Activated gamma-delta T cell treated with anti-CD3 and anti-CD28 coated beads, Interleukin-2, amount 50 U/mL, for 16 hours (primary cell): ENCODE measurements at regions not wholly inside any gene's neighbourhood (a gene's known extent, or its start where the extent isn't known, plus 50 kb on each side); places are given as distances from the start of the nearest gene placed in this dataset.
"Not testable (repeated sequence)": the region's sequence is repeated elsewhere in the genome, so short reads cannot be mapped to it uniquely, and the experiment has no call there.

Source experiments
- DNase-seq: peaks from one replicate; pipeline ENCODE4 v3.0.0-alpha.2; 2020; ENCODE audit warnings: low read depth

DNA sequence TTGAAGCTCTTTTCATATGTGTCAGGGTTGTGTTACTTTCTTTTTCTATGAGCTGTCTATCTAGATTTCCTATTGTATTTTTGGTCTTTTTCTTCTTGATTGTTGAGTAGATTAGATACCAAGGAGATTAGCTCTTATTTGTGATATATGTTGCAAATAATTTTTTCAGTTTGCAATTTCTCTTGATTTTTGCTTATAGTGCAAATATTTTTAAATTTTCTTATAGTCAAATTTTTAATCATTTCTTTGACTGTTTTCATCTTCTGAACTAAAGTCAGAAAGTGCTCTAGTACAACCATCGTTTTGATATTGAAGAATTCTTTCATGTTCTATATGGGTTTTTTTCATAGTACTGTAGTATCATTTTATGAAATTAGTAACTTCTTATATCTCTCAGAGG is 193.7 kb downstream of the OSTF1 start:
- DNase-seq = no peak

DNA sequence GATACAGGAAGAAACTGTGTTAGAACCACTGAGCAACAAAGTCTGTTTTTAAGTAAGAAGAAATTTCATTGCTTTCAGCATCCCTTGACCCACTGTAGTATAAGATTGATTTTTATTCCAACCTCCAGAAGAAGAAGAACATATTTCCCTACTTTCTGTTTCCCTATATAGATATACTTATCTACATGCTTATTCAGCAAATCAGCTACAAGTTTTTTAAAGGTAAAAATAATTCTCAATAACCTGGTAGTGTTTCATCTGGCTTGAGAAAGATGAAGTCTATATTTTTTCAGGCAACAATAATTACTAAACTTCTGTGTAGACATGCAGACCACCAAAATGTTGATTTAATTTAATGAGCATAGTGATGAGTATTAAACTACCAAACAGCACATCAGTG is 201.0 kb downstream of the OSTF1 start:
- DNase-seq = no peak

DNA sequence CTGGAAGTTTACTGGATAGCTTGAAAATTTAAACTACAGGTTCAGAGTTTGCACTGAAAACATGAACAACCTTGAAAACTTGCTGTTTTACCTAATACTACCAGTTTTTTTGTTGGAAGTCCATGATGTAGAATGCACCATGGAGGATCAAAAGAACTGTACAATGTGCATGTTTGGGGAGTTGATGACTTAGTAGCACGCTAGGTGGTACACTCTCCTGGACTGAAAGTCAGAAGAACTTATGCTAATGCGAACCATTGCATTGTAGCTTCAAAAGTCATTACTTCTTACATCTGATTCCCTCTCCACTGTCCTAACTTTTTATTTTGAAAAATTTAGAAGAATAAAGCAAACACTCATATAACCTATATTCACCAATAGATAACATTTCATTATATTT is 211.0 kb downstream of the OSTF1 start:
- DNase-seq = no peak

DNA sequence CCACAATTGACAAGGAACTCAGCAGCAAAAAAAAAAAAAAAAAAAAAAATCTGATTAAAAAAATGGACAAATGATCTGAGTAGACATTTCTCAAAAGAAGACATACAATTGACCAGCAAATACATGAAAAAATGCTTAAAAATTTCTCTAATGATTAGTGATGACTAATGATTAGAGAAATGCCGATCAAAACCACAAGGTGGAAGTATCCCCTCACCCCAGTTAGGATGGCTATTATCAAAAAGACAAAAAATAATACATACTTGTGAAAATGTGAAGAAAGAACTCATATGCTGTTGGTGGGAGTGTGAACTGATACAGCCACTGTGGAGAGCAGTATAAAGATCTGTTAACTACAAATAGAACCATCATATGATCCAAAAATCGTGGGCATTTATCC is 245.3 kb downstream of the OSTF1 start:
- no peak for DNase-seq

DNA sequence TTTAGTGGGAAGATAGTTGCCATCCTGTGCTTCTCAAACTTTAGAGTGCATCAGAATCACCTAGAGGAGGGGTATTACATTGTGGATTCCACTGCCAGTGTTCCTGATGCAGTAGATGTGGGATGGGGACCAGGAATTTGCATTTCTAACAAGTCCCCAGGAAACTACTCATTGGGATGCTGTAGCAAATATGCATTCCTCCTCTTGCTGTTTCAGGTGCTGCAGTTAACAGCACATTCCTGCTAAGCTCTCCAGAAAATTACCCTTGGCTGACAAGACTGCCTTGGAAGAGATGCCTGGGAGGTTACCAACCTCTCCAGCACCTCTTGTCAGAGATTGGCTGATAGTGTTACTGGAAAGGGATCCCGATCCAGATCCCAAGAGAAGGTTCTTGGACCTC is 270.5 kb downstream of the OSTF1 start:
- no peak for DNase-seq

DNA sequence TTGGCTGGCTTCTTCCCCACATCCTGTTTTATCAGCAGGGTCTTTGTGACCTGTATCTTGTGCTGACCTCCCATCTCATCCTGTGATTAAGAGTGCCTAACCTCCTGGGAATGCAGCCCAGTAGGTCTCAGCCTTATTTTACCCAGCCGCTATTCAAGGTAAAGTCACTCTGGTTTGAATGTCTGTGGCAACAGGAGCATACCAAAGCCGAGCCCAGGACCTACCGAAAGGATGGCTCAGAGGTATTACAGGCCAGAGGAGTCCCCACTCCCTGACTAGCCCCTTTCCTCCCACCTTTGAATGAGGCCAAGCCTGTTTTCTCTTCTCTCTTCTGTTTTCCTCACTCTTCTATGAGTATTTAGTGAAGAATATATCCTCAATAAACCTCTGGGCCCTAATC is 271.3 kb downstream of the OSTF1 start:
- no peak for DNase-seq

DNA sequence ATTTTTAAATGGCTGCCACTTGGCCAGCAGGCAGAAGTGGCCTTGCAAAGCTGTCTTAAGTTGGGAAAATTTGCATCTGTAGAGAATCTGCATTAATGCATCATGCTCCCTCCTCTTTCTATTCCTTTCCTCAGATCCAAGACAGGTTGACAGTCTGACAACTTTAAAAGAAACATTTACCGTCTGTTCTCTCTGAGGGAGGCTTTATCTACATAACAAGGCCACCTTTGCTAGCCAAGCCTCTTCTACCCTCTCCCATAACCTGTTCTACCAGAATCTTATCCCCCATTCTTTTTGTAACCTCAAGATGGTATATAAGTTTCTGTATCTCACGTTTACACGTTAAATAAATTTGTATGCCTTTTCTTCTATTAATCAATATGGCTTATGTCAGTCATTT is 271.9 kb downstream of the OSTF1 start:
- no peak for DNase-seq

DNA sequence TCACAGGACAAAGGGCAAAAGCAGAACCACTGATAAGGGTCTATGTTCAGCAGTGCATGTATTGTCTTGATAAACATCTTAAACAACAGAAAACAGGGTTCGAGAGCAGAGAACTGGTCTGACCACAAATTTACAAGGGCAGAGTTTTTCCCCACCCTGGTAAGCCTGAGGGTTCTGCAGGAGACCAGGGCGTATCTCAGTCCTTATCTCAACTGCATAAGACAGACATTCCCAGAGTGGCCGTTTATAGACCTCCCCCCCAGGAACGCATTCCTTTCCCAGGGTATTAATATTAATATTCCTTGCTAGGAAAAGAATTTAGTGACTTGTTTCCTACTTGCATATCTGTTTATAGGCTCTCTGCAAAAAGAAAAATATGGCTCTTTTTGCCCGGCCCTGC is 274.1 kb downstream of the OSTF1 start:
- DNase-seq = not testable (repeated sequence)

DNA sequence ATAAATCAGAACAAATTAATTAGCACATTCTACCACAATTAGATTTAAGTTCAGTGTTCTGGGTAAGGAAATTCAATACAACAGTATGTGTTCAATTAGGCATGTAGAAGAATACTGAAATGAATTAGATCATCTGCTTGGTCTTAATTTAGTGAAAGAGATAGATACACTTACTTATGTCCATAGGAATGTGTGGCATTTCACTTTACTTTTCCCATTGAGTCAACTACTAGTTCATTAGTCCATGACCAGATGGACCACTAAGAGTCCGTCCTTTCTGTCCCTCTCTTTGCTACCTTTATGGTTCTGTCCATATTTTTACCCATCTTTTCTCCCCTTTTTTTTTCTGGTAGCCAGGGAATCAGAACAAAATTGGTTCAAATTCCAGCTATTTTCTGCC is 276.9 kb downstream of the OSTF1 start:
- no peak for DNase-seq

DNA sequence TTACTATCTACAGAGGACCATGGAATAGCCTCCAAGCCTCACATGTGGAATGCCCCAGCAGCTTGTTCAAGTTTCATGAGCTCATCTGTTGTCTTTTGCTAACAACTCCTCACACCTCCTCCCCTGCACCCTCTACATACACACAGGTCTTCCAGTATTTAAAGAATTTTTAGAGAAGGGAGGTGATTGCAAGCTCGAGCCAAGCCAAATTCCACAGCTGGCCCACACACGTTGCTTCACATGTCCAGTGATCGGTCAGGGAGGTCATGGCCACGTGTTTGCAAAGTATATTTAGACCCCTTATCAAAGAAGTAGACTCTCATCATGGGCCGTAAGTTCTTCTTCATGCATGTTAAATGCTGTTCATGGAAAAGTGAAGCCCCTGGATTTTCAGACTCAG is 281.7 kb downstream of the OSTF1 start:
- no peak for DNase-seq

DNA sequence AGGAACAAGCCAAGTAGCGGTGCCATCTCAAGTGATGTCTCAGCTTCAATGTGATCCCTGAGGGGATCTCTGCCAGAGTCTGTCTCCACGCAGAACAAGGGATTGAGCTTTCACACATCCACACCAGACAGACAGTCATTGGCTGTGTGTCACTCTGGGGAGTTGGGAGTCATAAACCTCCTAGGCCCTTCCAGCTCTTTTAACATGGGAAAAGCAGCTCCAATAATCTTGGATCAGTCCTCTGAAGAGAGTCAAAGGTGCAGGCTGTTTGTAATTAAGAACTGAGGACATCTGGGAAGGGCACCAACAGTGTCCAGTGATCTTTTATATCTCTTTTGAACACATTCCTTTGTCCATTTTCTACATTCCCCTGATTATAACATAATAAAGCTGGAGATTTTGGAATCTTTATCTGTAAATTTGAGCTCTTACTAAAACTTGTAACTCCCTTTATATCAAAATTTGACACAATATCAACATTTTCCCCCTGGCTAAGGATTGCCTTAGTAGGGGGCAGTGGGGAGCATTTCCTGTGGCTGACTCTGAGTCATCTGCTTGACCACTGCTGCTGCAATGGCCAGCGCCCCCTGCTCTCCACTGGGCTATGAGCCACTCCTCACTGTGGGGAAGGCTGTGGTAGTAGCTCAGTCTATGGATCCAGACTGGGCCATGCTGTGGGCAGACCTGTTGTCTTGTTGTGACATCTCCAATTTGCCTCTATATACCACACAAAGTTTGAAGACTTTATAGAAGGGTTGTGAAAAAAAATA is 284.4 kb downstream of the OSTF1 start:
- no peak for DNase-seq

DNA sequence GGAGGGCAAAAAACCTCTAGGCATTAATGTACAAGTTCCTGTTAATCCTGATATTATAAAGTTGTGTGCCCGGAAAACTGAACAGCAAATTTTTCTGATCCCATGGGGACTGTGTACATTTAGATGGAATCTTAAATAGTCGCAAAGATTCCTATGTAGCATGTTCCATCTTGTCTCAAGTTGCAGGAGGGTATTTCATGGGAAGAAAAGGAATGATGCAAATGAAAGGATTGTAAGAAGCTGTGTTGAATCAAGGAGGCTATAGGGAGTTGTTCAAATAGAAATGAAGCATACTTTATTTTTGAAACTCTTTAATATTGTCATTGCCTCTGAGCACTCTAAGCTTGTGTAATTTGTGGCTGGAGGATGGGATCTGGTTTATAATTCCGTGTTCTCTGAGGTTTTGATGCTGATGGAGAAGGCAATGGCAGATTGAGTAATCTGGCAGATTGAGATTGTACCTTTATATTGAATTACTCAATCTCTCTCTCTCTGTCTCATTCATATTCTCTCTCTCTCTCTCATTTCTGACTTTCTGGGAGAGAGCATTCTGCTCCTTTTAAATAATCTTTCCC is 288.5 kb downstream of the OSTF1 start:
- DNase-seq = no peak

DNA sequence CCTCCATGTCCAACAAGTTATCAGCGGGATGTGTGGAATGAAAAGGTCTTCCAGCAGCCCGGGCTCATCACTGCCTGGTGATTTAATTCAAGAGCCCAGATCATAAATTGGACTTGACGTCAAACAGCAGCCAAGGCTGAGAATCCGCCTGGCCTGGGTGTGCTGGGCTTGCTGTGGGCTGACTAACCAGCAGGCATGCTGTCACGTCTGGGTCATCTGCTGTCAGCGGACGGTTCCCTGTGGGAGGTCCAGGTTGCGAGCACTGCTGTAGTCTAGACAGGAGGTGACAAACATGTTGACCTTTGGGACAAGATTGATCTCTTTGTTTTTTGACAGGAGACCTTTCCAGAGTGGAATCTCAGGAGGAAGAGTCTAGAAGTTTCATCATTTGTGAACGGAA is 289.7 kb downstream of the OSTF1 start:
- no peak for DNase-seq

DNA sequence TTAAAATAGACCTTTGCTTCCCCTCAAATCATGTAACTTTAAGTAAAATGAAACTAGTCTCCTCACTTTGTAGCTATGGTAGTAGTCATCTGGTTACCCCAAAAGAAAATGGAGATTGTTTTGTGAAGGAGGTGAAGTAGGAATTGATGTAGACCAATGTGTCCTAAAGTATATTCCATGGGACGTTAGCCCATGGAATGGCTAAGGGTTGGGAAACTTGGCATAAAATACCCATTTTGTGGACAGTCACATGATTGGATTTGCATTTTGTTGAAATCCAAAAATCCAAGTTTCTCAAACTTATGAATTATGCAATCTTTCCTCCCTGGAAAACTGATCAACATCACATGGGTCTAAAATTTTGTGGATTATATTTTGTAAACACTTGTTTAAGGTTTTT is 290.6 kb downstream of the OSTF1 start:
- DNase-seq = no peak

DNA sequence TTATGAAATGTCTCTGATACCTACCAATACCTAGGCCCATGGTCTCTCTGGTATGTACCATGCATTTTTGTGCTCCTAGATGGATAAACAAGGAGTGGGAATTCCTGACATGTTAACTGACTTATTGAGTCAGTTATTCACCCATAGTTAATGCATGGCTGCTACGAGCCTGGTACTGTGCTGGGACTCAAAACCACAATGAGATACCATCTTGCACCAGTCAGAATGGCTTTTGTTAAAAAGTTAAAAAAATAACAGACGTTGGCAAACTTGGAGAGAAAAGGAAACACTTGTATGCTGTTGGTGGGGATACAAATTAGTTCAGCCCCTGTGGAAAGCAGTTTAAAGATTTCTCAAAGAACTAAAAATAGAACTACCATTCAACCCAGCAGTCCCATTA is 293.8 kb downstream of the OSTF1 start:
- no peak for DNase-seq

DNA sequence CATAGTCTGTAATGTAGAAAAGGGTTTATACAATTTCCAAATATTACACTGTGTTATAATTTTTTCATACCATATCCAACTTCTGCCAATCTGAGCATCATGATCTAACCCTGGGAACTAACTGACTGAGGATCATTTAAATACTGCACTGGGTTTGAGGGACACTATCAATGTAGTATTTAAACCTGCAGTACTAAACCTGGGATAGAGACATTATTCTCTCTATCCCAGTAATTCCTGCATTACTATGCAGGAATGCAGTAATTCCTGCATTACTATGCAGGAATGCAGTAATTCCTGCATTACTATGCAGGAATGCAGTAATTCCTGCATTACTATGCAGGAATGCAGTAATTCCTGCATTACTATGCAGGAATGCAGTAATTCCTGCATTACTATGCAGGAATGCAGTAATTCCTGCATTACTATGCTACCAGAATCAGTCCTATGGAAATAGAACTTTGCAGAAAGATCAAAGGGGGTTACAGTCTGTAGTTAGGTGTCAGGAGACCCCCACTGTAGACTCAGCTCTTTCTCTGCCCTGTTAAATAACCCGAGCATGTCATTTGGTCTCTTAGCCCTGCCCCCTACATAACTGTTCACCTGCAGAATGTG is 295.2 kb downstream of the OSTF1 start:
- not testable (repeated sequence) for DNase-seq

DNA sequence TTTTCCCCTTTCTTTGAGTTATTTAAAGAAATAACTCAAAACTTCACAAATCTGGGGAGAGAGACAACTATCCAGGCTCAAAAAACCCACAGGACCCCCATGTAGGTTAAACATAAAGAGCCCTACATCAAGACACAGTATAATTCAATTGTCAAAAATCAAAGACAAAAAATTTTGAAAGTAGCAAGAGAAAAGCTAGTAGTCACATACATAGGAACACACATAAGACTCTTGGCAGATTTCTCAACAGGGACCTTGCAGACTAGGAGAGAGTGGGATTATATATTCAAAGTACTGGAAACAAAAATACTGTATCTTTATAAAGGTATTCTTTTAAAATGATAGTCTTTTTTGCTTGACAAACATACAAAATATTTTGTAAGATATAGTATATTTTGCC is 296.9 kb downstream of the OSTF1 start:
- DNase-seq = no peak

DNA sequence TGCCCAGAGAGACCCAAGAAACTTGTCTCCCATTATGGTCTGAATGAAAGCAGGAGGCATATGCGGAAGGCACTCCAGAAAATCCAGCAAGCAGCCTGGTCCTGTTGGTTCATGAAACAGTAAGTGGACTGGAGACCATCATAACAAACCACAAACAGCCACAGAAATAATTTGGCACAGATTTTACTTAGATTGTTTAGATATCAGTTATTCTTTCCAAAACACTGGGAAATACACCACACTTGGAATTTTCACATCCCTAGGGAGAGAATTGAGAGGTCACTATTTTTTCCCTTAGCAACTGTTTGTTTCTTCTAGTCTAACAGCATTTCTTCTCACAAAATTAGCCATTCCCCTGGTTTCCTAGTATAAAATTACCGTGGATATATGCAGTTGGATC is 300.8 kb downstream of the OSTF1 start:
- no peak for DNase-seq

DNA sequence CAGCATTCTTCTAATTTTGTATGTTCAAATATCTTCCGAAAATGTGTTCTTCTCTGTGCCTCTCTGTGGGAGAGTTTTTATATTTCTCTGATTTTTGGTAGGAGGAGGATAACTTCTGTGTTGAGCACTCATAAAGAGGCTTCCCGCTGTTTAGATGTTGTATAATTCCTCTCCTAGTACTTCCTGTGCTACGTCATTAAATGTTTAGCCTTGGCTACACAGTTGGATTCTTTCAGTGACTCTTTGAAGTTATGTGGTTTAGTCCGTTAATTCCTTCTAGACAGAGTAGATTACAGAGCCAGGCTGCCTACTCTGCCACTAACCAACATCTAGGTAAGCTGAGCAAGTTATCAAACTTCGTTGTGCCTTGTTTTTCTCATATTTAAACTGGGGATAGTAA is 302.6 kb downstream of the OSTF1 start:
- DNase-seq = no peak

DNA sequence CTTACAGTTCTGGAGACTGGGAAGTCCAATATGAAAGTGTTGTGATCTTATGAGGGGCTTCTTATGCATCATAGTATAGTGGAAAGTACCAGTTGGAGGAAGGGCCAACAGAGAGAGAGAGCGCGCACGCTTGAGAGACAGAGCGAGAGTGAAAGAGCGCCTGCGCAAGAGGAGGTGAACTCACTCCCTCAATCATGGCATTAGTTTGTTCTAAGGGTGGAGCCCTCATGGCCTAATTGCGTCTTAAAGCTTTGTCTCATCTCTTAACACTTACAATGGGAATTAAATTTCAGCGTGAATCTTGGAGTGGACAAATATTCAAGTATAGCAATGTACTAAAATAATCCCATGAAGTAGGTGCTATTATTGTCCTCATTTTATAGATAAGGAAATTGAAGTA is 303.2 kb downstream of the OSTF1 start:
- no peak for DNase-seq

DNA sequence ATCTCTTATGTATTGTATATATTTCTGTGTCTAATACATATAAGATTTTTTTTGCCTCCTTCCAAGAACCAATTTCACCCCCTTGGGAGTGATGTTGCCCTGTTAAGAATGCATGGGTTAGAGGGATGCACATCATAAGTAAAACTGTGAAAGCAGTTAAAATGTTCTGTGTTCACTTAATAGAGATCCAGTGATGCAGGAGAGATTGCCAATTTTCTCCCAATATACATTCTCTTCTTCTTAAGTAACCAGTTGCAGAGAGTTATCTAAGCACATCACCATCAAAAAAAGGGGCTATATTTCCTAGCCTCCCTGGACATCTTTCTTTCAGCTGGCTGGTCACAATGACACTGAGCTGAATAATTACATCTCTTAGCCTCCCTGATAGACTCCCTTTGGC is 307.0 kb downstream of the OSTF1 start:
- DNase-seq = no peak

DNA sequence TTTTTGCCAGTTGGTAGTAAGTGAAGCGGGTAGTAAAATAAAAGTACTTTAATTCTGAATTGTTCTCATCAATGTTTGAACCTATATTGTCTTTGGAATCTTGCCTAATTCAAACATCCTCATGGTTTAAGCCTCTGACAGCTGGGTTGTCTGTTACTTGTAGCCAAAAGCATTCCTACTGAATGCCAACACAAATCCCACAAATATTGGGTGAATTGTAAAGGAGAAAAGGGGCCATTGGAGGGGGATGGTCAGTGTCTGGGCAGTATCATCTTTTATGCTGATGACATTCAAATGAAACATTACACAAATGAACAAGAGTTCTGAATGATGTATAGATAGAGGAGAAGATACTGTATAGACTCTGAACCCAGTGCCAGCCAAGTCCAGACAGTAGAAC is 309.5 kb downstream of the OSTF1 start:
- no peak for DNase-seq

DNA sequence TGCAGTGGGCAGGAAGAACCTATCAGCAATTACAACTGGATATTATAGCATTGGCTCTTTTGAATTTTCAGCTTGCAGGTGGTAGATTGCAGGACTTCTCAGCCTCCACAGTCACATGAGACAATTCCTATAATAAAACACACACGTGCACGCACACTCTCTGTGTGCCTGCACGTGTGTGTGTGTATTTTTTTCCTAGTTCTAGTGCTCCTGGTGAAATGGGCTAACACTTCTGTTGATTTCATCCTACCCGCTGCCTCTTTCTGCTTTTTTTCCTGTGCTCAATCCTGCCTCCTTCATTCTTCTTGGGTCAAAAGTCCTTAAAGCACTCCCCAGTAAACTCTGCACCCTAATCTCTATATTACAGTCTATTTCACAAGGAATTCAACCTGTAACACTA is 320.1 kb downstream of the OSTF1 start:
- no peak for DNase-seq

DNA sequence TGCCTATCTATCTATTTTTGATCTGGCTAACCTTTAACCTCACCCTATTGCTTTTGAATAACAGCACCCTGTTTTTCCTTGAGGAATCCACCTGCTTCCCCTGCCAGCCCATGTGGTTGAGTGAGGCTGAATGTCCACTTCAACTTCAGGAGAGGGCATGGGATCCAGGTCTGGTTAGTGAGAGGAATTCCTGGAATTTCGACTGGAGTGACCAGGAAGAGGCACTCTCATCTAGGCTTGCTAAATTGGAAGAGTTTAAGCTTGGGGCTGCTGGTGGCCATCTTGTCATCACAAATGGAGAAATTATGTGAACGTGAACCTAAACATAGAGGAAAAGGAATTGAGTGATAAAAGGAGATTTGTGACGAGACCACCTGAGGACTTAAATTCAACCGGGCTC is 322.1 kb downstream of the OSTF1 start:
- no peak for DNase-seq
